ENCODE measurements at regions not wholly inside any gene's neighbourhood (a gene's known extent, or its start where the extent isn't known, plus 50 kb on each side); places are given as distances from the start of the nearest gene placed in this dataset.
"Not testable (repeated sequence)": the region's sequence is repeated elsewhere in the genome, so short reads cannot be mapped to it uniquely, and the experiment has no call there.

GRCh38 chr20:22690000-22690399, 105.6 kb upstream of the FOXA2 start:
- TF ChIP-seq CTCF (IDR thresholded peaks at IDR 0.05; ENCODE audit: borderline replicate concordance, insufficient read depth, low read depth, low read length), result no peak
- H3K4me3 ChIP-seq (ENCODE audit: low read depth, low read length), result no peak overlapping the region

GRCh38 chr20:22690616-22691179, 106.3 kb upstream of the FOXA2 start:
- H3K4me3 ChIP-seq (ENCODE audit: low read depth, low read length), result no peak overlapping the region
- no peak for TF ChIP-seq CTCF (IDR thresholded peaks at IDR 0.05; ENCODE audit: borderline replicate concordance, insufficient read depth, low read depth, low read length)

GRCh38 chr20:22691369-22692118, 107.2 kb upstream of the FOXA2 start:
- no peak overlapping the region for H3K4me3 ChIP-seq (ENCODE audit: low read depth, low read length)
- peak; percentile 79 for TF ChIP-seq CTCF (IDR thresholded peaks at IDR 0.05; ENCODE audit: borderline replicate concordance, insufficient read depth, low read depth, low read length)

GRCh38 chr20:22692119-22692475, 107.7 kb upstream of the FOXA2 start:
- H3K4me3 ChIP-seq (ENCODE audit: low read depth, low read length), result no peak overlapping the region
- TF ChIP-seq CTCF (IDR thresholded peaks at IDR 0.05; ENCODE audit: borderline replicate concordance, insufficient read depth, low read depth, low read length), result no peak

GRCh38 chr20:22692620-22693019, 108.2 kb upstream of the FOXA2 start:
- H3K4me3 ChIP-seq (ENCODE audit: low read depth, low read length), result not testable (repeated sequence)

- no peak for TF ChIP-seq CTCF (IDR thresholded peaks at IDR 0.05; ENCODE audit: borderline replicate concordance, insufficient read depth, low read depth, low read length)
Measured at GRCh38 chr20:22696759-22697158, 112.4 kb upstream of the FOXA2 start.

GRCh38 chr20:22698259-22698842, 114.0 kb upstream of the FOXA2 start:
- no peak overlapping the region for H3K4me3 ChIP-seq (ENCODE audit: low read depth, low read length)

More at GRCh38 chr20:22696759-22697158, 112.4 kb upstream of the FOXA2 start:
- no peak overlapping the region for H3K4me3 ChIP-seq (ENCODE audit: low read depth, low read length)

More at GRCh38 chr20:22698259-22698842, 114.0 kb upstream of the FOXA2 start:
- TF ChIP-seq CTCF (IDR thresholded peaks at IDR 0.05; ENCODE audit: borderline replicate concordance, insufficient read depth, low read depth, low read length), result no peak

Data from GM12875 (cell line).